B cell (primary cell): ENCODE measurements at regions not wholly inside any gene's neighbourhood (a gene's known extent, or its start where the extent isn't known, plus 50 kb on each side); places are given as distances from the start of the nearest gene placed in this dataset.

Source experiments
- ATAC-seq: fragments of 200-7000 bp; cut with Tn5 transposase; one replicate; pipeline ENCODE4 v1.10.0; 2021; ENCODE audit warnings: low read depth, mild to moderate bottlenecking, moderate number of reproducible peaks, moderate library complexity
- CTCF ChIA-PET: fragments of 350-600 bp; sonication (Branson Sonifier 250); formaldehyde crosslinking; loops from one replicate; lab custom pipeline; 2021; ENCODE audit warnings: antibody characterized with exemption, inconsistent platforms; lab: Charles Lee
- POLR2A ChIA-PET: fragments of 350-600 bp; sonication (Branson Sonifier 250); formaldehyde crosslinking; loops from one replicate; lab custom pipeline; 2021; ENCODE audit warnings: antibody characterized with exemption; lab: Charles Lee
- DNase-seq: peaks from one replicate; pipeline ENCODE4 v3.0.0; 2013
- H2AFZ ChIP-seq: 2 replicates; pipeline ENCODE4 v1.6.1; 2012; ENCODE audit warnings: mild to moderate bottlenecking, low read depth, low read length; ENCODE audit not compliant: insufficient read depth, poor library complexity, severe bottlenecking
- H3K27ac ChIP-seq, 2 donors: 1 replicate in 1 of 2; 2 replicates in 1 of 2; pipeline ENCODE4 v1.5.1; 2012 to 2013; ENCODE audit warnings: low read length in 2 of 2, mild to moderate bottlenecking in 2 of 2, moderate library complexity in 1 of 2
- H3K27me3 ChIP-seq, 4 experiments: fragments of 200-600 bp in 1 of 4; sonication (generic) in 1 of 4; replicated peaks in 1 of 4; 1 replicate in 2 of 4; 2 replicates in 2 of 4; pipeline versions ENCODE4 v1.6.1 to v1.7.0; 2013 to 2016; ENCODE audit warnings: low read length in 3 of 4, mild to moderate bottlenecking in 2 of 4, mixed read lengths in 1 of 4, moderate library complexity in 1 of 4; ENCODE audit not compliant: insufficient read depth in 4 of 4, control insufficient read depth in 3 of 4; ENCODE audit errors: control extremely low read depth in 1 of 4
- H3K36me3 ChIP-seq, 2 experiments: replicated peaks in 1 of 2; 1 replicate in 1 of 2; 2 replicates in 1 of 2; pipeline versions ENCODE4 v1.6.1 to v1.7.1; 2013; ENCODE audit warnings: low read length in 1 of 2; ENCODE audit not compliant: insufficient read depth in 2 of 2, control insufficient read depth in 1 of 2; ENCODE audit errors: control extremely low read depth in 1 of 2, extremely low read depth in 1 of 2
- H3K4me1 ChIP-seq, 2 donors: fragments of 200-600 bp in 1 of 2; sonication (generic) in 1 of 2; 1 replicate in 1 of 2; 2 replicates in 1 of 2; pipeline versions ENCODE4 v1.5.1 to v1.6.1; 2013 to 2017; ENCODE audit warnings: low read length in 2 of 2; ENCODE audit not compliant: control insufficient read depth in 2 of 2, insufficient read depth in 2 of 2
- H3K4me2 ChIP-seq: replicated peaks from 2 replicates; pipeline ENCODE3; 2012; ENCODE audit warnings: mild to moderate bottlenecking, low read depth, low read length; ENCODE audit not compliant: poor library complexity, severe bottlenecking
- H3K4me3 ChIP-seq, 5 experiments: fragments of 200-600 bp in 1 of 5; sonication (generic) in 1 of 5; 1 replicate in 3 of 5; 2 replicates in 2 of 5; pipeline versions ENCODE4 v1.5.1 to v1.7.0; 2011 to 2016; ENCODE audit warnings: low read length in 4 of 5, mild to moderate bottlenecking in 4 of 5, low read depth in 2 of 5, control low read depth in 1 of 5, moderate library complexity in 1 of 5; ENCODE audit not compliant: insufficient read depth in 1 of 5; ENCODE audit errors: control extremely low read depth in 1 of 5, extremely low read depth in 1 of 5
- H3K79me2 ChIP-seq: fragments of 200-600 bp; sonication (generic); one replicate; pipeline ENCODE4 v1.6.0; 2016; ENCODE audit warnings: low read length; ENCODE audit not compliant: control insufficient read depth, insufficient read depth
- H3K9ac ChIP-seq: fragments of 200-600 bp; sonication (generic); 2 replicates; pipeline ENCODE4 v1.6.1; 2017; ENCODE audit warnings: mild to moderate bottlenecking, low read length, moderate library complexity
- H3K9me3 ChIP-seq, 3 donors: one replicate each; pipeline versions ENCODE4 v1.6.1 to v1.7.1; 2013; ENCODE audit warnings: low read length in 2 of 3; ENCODE audit not compliant: control insufficient read depth in 2 of 3, insufficient read depth in 1 of 3; ENCODE audit errors: control extremely low read depth in 1 of 3
- H4K20me1 ChIP-seq: 2 replicates; pipeline ENCODE4 v1.6.0; 2012; ENCODE audit warnings: mild to moderate bottlenecking, low read length; ENCODE audit not compliant: insufficient read depth, control insufficient read depth, poor library complexity, severe bottlenecking
- H3K27ac Mint-ChIP-seq: one replicate; pipeline ENCODE4 v1.8.0; 2021; ENCODE audit warnings: mixed read lengths
- H3K27me3 Mint-ChIP-seq: one replicate; pipeline ENCODE4 v1.8.0; 2021; ENCODE audit warnings: mixed read lengths
- H3K4me1 Mint-ChIP-seq: one replicate; pipeline ENCODE4 v1.8.0; 2021; ENCODE audit warnings: mixed read lengths
- H3K4me3 Mint-ChIP-seq: one replicate; pipeline ENCODE4 v1.8.0; 2021; ENCODE audit warnings: mixed read lengths
- H3K9me3 Mint-ChIP-seq: one replicate; pipeline ENCODE4 v1.8.0; 2022; ENCODE audit warnings: mixed read lengths; ENCODE audit not compliant: insufficient read depth
- CTCF ChIP-seq: fragments of 200-600 bp; IDR thresholded peaks from one replicate; pipeline ENCODE4 v1.8.0; 2022; ENCODE audit warnings: antibody characterized with exemption, mild to moderate bottlenecking
- EZH2 ChIP-seq: IDR thresholded peaks from 2 replicates; pipeline ENCODE4 v1.6.1; 2012; ENCODE audit warnings: borderline replicate concordance, low read depth, mild to moderate bottlenecking, moderate library complexity, low read length; ENCODE audit not compliant: insufficient read depth, poor library complexity, severe bottlenecking
- WGBS: methylation state at CpG from one replicate; pipeline ENCODE4 v1.1.5; 2013; ENCODE audit warnings: missing lambda C conversion rate; ENCODE audit not compliant: insufficient coverage; 5-methylcytosine and 5-hydroxymethylcytosine counted together
- intact Hi-C: fragments of 100-400 bp; cut with micrococcal nuclease; formaldehyde crosslinking; loops from one replicate; pipeline ENCODE4 v1.10.0; 2022

GRCh38 chr18:2139691-2140090 is 431.6 kb downstream of the METTL4 start:
- Mint-ChIP-seq H3K27me3 (peaks cover 12% of the 10 kb centered on the region), H3K27ac (no peak overlapping the region), H3K4me3 (no peak overlapping the region), H3K9me3 (no peaks in the 10 kb centered on the region), H3K4me1 (no peaks in the 10 kb centered on the region)
- no peak for ATAC-seq
- no peaks in the 10 kb centered on the region for H3K79me2 ChIP-seq
- ChIA-PET CTCF (no interaction called here), POLR2A (no interaction called here)
- H4K20me1 ChIP-seq = no peaks in the 10 kb centered on the region
- no peak overlapping the region for H3K4me3 ChIP-seq
- intact Hi-C loops = no loop called here
- no peak overlapping the region for H3K9ac ChIP-seq
- no peaks in the 10 kb centered on the region for H3K4me1 ChIP-seq
- DNase-seq = no peak
- TF ChIP-seq EZH2 = no peak
- TF ChIP-seq CTCF = no peak
- no peaks in the 10 kb centered on the region for H3K36me3 ChIP-seq
- 100% methylated on average over 1 of the region's 4 CpGs for WGBS
- no peaks in the 10 kb centered on the region for H3K27me3 ChIP-seq
- no peak overlapping the region for H3K27ac ChIP-seq
- no peak overlapping the region for H2AFZ ChIP-seq
- no peak overlapping the region for H3K4me2 ChIP-seq
- no peaks in the 10 kb centered on the region for H3K9me3 ChIP-seq

GRCh38 chr18:2143636-2144035 is 427.7 kb downstream of the METTL4 start:
- H3K4me1 Mint-ChIP-seq = no peaks in the 10 kb centered on the region
- H3K79me2 ChIP-seq = no peaks in the 10 kb centered on the region
- no peak overlapping the region for H3K27ac Mint-ChIP-seq
- H3K9ac ChIP-seq = no peak overlapping the region
- no peaks in the 10 kb centered on the region for H3K27me3 Mint-ChIP-seq
- H2AFZ ChIP-seq = no peak overlapping the region
- H3K4me2 ChIP-seq = no peak overlapping the region
- no CpG with 5 or more reads among the region's 1 CpG for WGBS
- H3K27ac ChIP-seq = no peak overlapping the region
- H3K4me3 Mint-ChIP-seq = no peak overlapping the region
- no peak overlapping the region for H3K4me3 ChIP-seq
- H3K4me1 ChIP-seq = no peaks in the 10 kb centered on the region
- DNase-seq (no peak), ATAC-seq (no peak)
- intact Hi-C loops = no loop called here
- no peaks in the 10 kb centered on the region for H3K9me3 Mint-ChIP-seq
- ChIA-PET CTCF (no interaction called here), POLR2A (no interaction called here)
- peaks cover 0 to 4% (median 0%) of the 10 kb centered on the region in 4 experiments for H3K27me3 ChIP-seq
- H3K9me3 ChIP-seq = no peaks in the 10 kb centered on the region
- H3K36me3 ChIP-seq = no peaks in the 10 kb centered on the region
- TF ChIP-seq CTCF = no peak
- TF ChIP-seq EZH2 = no peak
- no peaks in the 10 kb centered on the region for H4K20me1 ChIP-seq
